ENCODE measurements at regions not wholly inside any gene's neighbourhood (a gene's known extent, or its start where the extent isn't known, plus 50 kb on each side); places are given as distances from the start of the nearest gene placed in this dataset.
"Not testable (repeated sequence)": the region's sequence is repeated elsewhere in the genome, so short reads cannot be mapped to it uniquely, and the experiment has no call there.

GRCh38 chr2:143946436-143947391 lies 573.2 kb downstream of the ZEB2 start:
- DNase-seq = no peak

- no peak for DNase-seq
Observed at GRCh38 chr2:143942486-143942885, 577.4 kb downstream of the ZEB2 start.

- DNase-seq = no peak
Observed at GRCh38 chr2:143940720-143941119, 579.2 kb downstream of the ZEB2 start.

DNA sequence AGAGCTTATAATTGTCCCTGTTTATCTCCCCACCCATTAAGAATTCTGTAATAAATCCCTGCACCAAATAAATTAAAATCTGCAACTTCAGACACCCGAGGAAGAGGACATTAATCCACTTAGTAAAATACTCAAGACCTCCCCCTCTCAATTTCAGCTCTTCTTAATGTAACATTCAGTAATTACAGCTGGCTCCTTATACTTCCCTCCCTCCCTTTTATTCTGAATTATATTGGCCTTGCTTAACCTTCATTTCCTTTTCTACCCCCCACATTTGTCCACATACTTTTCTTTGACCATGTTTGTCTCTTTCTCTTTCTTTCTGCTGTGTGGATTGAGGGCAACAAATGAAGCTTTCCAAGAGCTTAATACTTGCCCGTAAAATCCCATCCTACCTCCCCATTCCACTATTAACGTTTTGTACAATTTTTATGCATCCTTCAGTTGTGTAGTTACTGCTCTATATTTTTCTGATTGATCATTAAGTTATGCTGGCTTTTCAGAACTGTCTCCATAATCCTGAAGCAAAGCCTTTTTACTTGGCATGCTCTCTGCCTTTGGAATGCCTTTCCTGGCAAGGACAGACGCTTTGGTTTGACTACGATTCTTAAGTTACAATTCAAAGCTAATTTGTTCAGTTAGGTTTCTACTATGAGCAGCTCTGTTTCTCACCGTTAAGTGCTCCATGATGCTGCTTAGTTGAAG lies 580.1 kb downstream of the ZEB2 start:
- DNase-seq = no peak

DNA sequence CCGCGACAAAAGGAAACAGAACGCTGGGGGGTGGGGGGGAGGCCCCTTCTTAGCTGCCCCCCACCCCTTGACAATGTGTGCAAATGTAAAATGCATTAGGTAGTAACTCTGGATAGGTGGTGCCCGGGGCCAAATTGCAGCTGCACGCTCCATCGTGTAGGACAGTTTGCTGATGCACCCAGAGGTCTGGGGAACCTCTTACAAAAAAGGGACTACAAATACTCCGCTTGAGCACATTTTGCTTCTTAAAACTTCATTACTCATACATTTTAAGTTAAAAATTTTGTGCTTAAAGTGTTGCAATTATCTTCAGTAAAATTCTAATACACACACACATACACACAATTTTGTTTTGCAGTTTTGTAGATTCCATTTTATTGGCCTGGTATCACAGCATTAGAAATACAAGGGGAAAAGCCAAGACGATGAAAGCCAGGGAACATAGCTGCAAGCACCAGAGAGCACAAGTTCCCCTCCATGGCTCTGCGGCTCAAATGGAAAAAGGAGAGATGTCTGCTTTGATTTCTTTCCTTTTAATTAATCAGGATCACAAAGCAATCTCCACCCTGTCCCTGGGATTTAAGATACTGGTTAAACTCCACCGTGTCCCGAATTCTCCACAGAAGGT lies 582.1 kb downstream of the ZEB2 start:
- DNase-seq = no peak

- peak; percentile 3 for DNase-seq
Observed at GRCh38 chr2:143936848-143937722, 582.8 kb downstream of the ZEB2 start.

DNA sequence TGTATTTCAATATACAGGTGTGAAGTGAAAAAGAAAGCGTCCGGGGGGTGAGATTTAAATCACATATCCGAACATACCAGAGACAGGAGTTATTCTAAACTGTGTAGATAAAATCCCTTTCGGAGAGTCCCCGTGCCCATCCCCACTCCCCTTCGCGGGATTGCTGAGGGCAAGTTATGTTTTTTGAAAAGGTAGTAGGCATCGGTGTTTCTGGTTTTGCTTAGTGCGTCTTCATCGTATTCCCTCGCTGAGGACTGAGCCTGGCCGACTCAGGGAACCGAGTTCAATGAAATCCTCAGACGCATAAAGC lies 583.4 kb downstream of the ZEB2 start:
- DNase-seq = no peak

DNA sequence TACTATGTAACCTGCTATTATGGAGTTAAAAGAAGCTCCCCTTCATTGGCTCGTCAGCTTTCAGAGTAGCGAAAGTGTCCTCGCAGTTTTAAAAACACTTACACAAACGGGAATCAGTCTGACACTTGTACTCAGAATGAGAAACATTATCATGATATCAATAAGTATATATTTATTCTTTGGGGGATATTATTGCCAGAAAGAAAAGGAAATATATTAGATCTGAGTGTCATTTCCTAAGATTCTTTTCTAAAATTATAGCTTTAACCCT lies 584.5 kb downstream of the ZEB2 start:
- no peak for DNase-seq

DNA sequence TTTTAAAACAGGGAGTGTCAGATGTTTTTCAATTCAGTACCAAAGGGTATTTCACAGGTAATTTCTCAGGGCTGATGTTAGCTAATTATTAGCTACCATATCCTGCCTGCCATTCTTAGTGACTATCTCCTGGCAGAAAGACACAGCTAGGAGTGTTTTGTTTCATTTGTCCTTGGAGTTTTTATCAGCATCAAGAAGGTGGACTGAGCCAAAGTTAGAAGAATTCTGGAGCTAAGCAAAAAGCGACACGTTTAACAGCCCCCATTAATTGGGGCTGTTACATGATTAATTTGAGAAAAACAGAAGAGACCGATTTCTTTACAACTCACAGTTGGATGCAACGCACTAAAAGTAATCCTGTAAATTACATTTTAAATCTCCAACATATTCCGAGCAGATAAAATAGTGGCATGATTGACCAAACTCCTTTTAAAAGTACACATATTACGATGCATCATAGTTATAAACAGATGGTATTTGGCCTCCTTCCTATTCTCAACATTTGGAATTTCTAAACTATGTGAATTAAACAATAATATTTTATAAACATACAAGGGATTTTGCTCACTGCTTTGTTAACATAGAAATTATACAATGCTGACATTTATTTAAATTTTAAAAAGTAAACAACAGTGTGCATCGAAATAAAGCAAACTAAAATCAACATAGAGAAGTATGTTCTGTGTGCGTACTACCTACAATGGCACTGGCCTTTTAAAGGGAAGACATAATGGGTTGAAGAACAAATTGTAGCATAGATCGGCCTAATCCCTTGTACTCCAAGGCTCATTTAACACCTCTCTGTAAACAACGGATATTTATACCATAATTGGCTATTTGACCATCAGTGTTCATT lies 585.1 kb downstream of the ZEB2 start:
- peak; percentile 2 for DNase-seq

DNA sequence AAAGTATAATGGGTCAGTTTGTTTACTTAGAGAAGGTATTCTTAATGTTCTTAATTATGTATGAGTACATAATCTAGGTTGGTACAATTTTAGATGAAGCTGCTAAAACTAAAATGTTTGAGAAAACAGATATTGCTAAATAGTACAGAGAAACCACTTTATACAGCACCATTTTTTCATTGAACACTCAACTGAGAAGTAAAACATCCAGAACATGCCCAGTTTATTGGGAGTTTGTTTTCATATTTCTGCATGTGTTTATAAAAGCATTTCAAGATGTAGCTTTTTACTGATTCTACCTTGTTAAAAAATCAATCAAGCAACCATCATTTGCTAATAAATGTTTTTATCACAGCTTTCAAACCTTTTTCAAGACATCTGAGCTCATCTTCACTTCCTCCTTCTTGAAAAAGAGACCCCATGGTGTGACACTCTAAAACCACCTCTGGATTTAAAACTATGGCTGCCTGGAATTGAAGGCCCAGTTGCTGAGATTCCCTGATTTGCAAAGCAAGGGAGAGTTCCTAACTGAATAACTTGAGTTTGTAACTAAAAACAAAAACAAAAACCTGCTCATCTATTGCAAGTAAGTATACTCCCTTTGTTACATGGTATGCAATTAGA lies 585.9 kb downstream of the ZEB2 start:
- no peak for DNase-seq

DNA sequence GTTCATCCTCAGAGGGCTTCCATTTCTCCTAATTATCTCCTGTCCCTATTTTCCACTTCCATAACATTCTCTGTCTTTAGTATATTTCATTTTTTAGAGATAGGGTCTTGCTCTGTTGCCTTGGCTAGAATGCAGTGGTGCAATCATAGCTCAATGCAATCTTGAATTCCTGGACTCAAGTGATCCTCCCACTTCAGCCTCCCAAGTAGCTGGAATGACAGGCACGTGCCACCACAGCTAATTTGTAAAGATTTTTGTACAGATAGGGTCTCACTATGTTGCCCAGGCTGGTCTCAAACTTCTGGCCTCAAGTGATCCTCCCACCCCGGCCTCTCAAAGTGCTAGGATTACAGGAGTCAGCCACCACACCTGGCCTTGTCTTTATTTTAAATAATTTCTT lies 589.0 kb downstream of the ZEB2 start:
- DNase-seq = no peak

DNA sequence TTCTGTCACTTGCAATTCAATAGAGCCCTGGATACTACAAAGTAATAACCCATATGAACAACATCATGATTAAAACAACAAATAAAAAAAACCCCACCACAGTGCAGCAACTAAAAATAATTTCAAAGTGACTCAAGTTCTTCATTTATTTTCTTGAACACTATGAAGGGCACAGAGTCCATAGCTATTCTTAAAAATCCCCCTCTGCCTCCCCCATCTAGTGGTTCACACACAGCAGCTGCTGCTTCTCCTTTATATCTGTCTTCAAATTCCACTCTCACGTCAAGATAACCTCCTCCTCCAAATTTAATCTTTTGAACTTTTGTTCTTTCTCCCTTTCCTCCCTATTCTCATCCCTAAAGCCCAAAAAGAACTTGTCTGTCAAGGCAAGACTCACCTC lies 591.3 kb downstream of the ZEB2 start:
- no peak for DNase-seq

GRCh38 chr2:143928184-143928583 lies 591.7 kb downstream of the ZEB2 start:
- DNase-seq = no peak

DNA sequence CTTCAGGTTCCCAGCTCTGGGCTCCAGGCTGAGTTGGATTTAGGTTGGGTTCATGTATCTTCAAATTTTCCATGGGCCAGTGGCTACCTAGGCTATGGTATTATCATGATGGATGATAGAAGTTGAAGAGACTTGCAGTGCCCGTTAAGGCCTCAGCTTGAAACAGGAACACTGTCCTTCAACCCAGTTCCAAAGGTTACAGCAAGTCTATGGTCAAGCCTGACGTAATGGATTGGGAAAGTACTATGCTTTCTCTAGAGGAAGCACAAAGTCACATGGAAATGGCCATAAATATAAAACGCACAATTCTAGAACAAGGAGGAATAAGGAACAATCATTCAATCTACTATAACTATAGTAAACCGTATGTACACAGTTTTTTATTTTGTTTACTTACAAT lies 593.2 kb downstream of the ZEB2 start:
- no peak for DNase-seq

- DNase-seq = not testable (repeated sequence)
Observed at GRCh38 chr2:143922261-143922830, 597.6 kb downstream of the ZEB2 start.

DNA sequence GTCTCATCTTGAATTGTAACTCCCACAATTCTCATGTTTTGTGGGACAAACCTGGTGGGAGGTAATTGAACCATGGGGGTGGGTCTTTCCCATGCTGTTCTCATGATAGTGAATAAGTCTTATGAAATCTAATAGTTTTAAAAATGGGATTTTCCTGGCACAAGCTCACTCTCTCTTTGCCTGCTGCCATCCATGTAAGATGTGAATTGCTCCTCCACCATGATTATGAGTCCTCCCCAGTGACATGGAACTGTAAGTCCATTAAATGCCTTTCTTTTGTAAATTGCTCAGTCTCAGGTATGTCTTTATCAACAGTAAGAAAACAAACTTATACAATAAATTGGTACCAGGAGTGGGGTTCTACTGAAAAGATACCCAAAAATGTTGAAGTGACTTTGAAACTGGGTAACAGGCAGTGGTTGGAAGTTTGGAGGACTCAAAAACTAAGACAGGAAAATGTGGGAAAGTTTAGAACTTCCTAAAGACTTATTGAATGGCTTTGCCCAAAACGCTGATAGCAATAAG lies 601.4 kb downstream of the ZEB2 start:
- DNase-seq = no peak

- no peak for DNase-seq
Observed at GRCh38 chr2:143916781-143917180, 603.1 kb downstream of the ZEB2 start.

GRCh38 chr2:143909577-143910353 lies 610.2 kb downstream of the ZEB2 start:
- DNase-seq = no peak

- DNase-seq = no peak
Observed at GRCh38 chr2:143908843-143909242, 611.1 kb downstream of the ZEB2 start.

DNA sequence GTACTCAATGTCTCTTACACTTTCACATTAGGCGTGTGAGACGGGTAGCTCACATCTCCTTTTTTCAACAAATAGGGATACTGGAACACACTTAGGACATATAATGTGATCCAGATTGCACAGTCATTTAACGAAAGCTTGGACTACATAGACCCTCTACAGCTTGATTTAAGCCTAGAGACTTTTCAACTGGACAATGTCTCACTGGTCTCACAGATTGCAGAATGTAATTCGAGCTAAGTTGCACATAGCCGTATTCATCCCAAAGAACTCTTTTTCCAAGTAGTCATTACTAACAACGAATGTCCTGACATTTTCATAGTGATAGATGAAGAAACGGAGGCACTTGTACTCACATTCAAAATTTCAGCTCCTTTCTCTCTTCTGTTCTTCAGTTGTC lies 612.1 kb downstream of the ZEB2 start:
- no peak for DNase-seq

Data from NCI-H774 (cell line).